GM12878 (cell line): ENCODE measurements at regions not wholly inside any gene's neighbourhood (a gene's known extent, or its start where the extent isn't known, plus 50 kb on each side); places are given as distances from the start of the nearest gene placed in this dataset.

Source experiments
- ATAC-seq: fragments of 200-7000 bp; cut with Tn5 transposase; 3 replicates; pipeline ENCODE4 v1.9.1; 2020; ENCODE audit warnings: mild to moderate bottlenecking, moderate library complexity
- BruUV-seq: library from RNA; stranded (reverse); fragments of 400-500 nt; replicated peaks from 2 replicates; lab custom pipeline; 2021; lab: Mats Ljungman, UMichigan
- CTCF ChIA-PET: fragments of 300-600 bp; sonication (Branson Sonifier 250); formaldehyde crosslinking; extraction: SDS; loops from one replicate; lab custom pipeline; 2021; ENCODE audit warnings: inconsistent platforms; lab: Yijun Ruan, JAX
- POLR2A ChIA-PET: fragments of 350-600 bp; formaldehyde crosslinking; extraction: SDS; loops from one replicate; lab custom pipeline; 2021; ENCODE audit warnings: inconsistent platforms; lab: Charles Lee
- RAD21 ChIA-PET: fragments of 300-600 bp; sonication (Branson Sonifier 250); formaldehyde crosslinking; loops from one replicate; lab custom pipeline; 2023; ENCODE audit warnings: antibody characterized with exemption; ENCODE audit not compliant: unreplicated experiment; lab: Charles Lee
- SMC1A ChIA-PET: fragments of 300-600 bp; sonication (Branson Sonifier 250); formaldehyde crosslinking; loops from one replicate; lab custom pipeline; 2023; ENCODE audit not compliant: unreplicated experiment, uncharacterized antibody; lab: Charles Lee
- DNase-seq: peaks from one replicate; pipeline ENCODE4 v3.0.0-alpha.2; 2011; ENCODE audit warnings: low read depth, low spot score
- FAIRE-seq: peaks from 3 replicates; lab custom pipeline; 2011; peaks lifted over from hg19 to GRCh38; lab: Jason Lieb, UNC
- H2AFZ ChIP-seq: 2 replicates; pipeline ENCODE4 v1.6.0; 2011; ENCODE audit warnings: low read depth, low read length, control low read depth; ENCODE audit not compliant: control insufficient read depth
- H3K27ac ChIP-seq: 2 replicates; pipeline ENCODE4 v1.5.1; 2011; ENCODE audit warnings: control low read depth; ENCODE audit not compliant: control insufficient read depth, insufficient read depth
- H3K27me3 ChIP-seq, 2 experiments: replicated peaks in 1 of 2; 2 replicates each; pipeline versions ENCODE4 v1.6.0 to v1.6.1; 2011; ENCODE audit warnings: low read length in 1 of 2; ENCODE audit not compliant: control insufficient read depth in 2 of 2, insufficient read depth in 2 of 2
- H3K36me3 ChIP-seq, 2 experiments: 2 replicates each; pipeline ENCODE4 v1.5.1; 2011; ENCODE audit warnings: low read length in 1 of 2; ENCODE audit not compliant: control insufficient read depth in 2 of 2, insufficient read depth in 2 of 2
- H3K4me1 ChIP-seq: 2 replicates; pipeline ENCODE4 v1.6.1; 2011; ENCODE audit warnings: mild to moderate bottlenecking, low read length, moderate library complexity, mixed read lengths; ENCODE audit not compliant: control insufficient read depth, insufficient read depth
- H3K4me2 ChIP-seq: 2 replicates; pipeline ENCODE4 v1.6.0; 2011; ENCODE audit warnings: control low read depth; ENCODE audit not compliant: control insufficient read depth, insufficient read depth
- H3K4me3 ChIP-seq: fragments of 200-600 bp; sonication (generic); 2 replicates; pipeline ENCODE4 v1.5.1; 2016
- H3K79me2 ChIP-seq: 2 replicates; pipeline ENCODE4 v1.6.0; 2011; ENCODE audit warnings: low read length; ENCODE audit not compliant: control insufficient read depth, insufficient read depth
- H3K9ac ChIP-seq: 2 replicates; pipeline ENCODE4 v1.8.0; 2011; ENCODE audit warnings: low read length, control low read depth, mixed read lengths; ENCODE audit not compliant: control insufficient read depth, insufficient read depth
- H3K9me3 ChIP-seq: replicated peaks from 3 replicates; pipeline ENCODE4 v1.5.1; 2011; ENCODE audit warnings: mild to moderate bottlenecking, low read length; ENCODE audit not compliant: control insufficient read depth, insufficient read depth
- H4K20me1 ChIP-seq: 2 replicates; pipeline ENCODE4 v1.6.0; 2011; ENCODE audit not compliant: control insufficient read depth, insufficient read depth
- GABPA ChIP-seq: IDR thresholded peaks from 2 replicates; pipeline ENCODE4 v1.6.1; 2014; ENCODE audit warnings: antibody characterized with exemption, low read depth, mild to moderate bottlenecking, inconsistent platforms
- NFXL1 ChIP-seq: fragments of 450-650 bp; IDR thresholded peaks from 2 replicates; pipeline ENCODE4 v1.6.1; 2017; ENCODE audit warnings: antibody characterized with exemption, mild to moderate bottlenecking, borderline replicate concordance
- SIN3A ChIP-seq: IDR thresholded peaks from 2 replicates; pipeline ENCODE4 v1.6.1; 2012; ENCODE audit warnings: low read depth, low read length, improper control_type of control experiment
- WGBS: methylation state at CpG from one replicate; pipeline ENCODE4 v1.1.6; 2016; ENCODE audit warnings: low lambda C conversion rate; ENCODE audit not compliant: insufficient replicate concordance, insufficient coverage; ENCODE audit errors: missing lambda C conversion rate; 5-methylcytosine and 5-hydroxymethylcytosine counted together
- in situ Hi-C: fragments of 300-500 bp; cut with MboI; formaldehyde crosslinking; loops from 9 replicates; pipeline ENCODE4 v1.14.3; 2018; ENCODE audit warnings: mixed read lengths
- intact Hi-C: fragments of 100-400 bp; cut with micrococcal nuclease; formaldehyde crosslinking; loops from one replicate; pipeline ENCODE4 v1.14.2; 2022; ENCODE audit not compliant: unreplicated experiment

GRCh38 chr4:189088780-189089179, 851.9 kb upstream of the FRG1 start:
- WGBS: 16% methylated on average over 5 of the region's 5 CpGs
- no peak overlapping the region for H3K4me3 ChIP-seq
- DNase-seq: no peak
- H3K27ac ChIP-seq: no peak overlapping the region
- TF ChIP-seq SIN3A: no peak
- SMC1A ChIA-PET: no interaction called here
- RAD21 ChIA-PET: no interaction called here
- H3K9me3 ChIP-seq: no peaks in the 10 kb centered on the region
- H3K4me2 ChIP-seq: no peak overlapping the region
- H3K27me3 ChIP-seq: no peaks in the 10 kb centered on the region
- no peak overlapping the region for H2AFZ ChIP-seq
- no TSS peak for BruUV-seq
- no peak for FAIRE-seq
- H3K9ac ChIP-seq: no peak overlapping the region
- no peaks in the 10 kb centered on the region for H4K20me1 ChIP-seq
- no peaks in the 10 kb centered on the region for H3K4me1 ChIP-seq
- H3K79me2 ChIP-seq: no peaks in the 10 kb centered on the region
- POLR2A ChIA-PET: no interaction called here
- intact Hi-C loops: no loop called here
- in situ Hi-C loops: no loop called here
- ATAC-seq: no peak
- H3K36me3 ChIP-seq: no peaks in the 10 kb centered on the region
- CTCF ChIA-PET: no interaction called here

GRCh38 chr4:189090174-189090814, 850.4 kb upstream of the FRG1 start:
- no peak overlapping the region for H3K4me2 ChIP-seq
- no peak overlapping the region for H3K4me3 ChIP-seq
- no TSS peak for BruUV-seq
- ChIA-PET POLR2A (no interaction called here), SMC1A (no interaction called here), RAD21 (no interaction called here), CTCF (interaction anchor here (0.7 kb wide), 1 partner anchor 307 kb away, joined by 3 read pairs; no protein-coding TSS in a partner anchor)
- no peaks in the 10 kb centered on the region for H3K36me3 ChIP-seq
- H3K9ac ChIP-seq: no peak overlapping the region
- H3K9me3 ChIP-seq: no peaks in the 10 kb centered on the region
- in situ Hi-C loops (no loop called here), intact Hi-C loops (no loop called here)
- H3K27ac ChIP-seq: no peak overlapping the region
- no peak for TF ChIP-seq GABPA
- no peak for TF ChIP-seq NFXL1
- H3K27me3 ChIP-seq: no peaks in the 10 kb centered on the region
- no peaks in the 10 kb centered on the region for H4K20me1 ChIP-seq
- DNase-seq: no peak
- H3K4me1 ChIP-seq: no peaks in the 10 kb centered on the region
- no peaks in the 10 kb centered on the region for H3K79me2 ChIP-seq
- FAIRE-seq: no peak
- 2% methylated on average over 2 of the region's 2 CpGs for WGBS
- no peak overlapping the region for H2AFZ ChIP-seq
- no peak for ATAC-seq
